Chondrocyte (in vitro differentiated cells): ENCODE measurements at regions not wholly inside any gene's neighbourhood (a gene's known extent, or its start where the extent isn't known, plus 50 kb on each side); places are given as distances from the start of the nearest gene placed in this dataset.

ENCODE experiments used
- DNase-seq: peaks from one replicate; pipeline ENCODE4 v3.0.0; 2021; ENCODE audit warnings: mixed read lengths, low spot score
- H3K27ac Mint-ChIP-seq: one replicate; pipeline ENCODE4 v1.8.0; 2021; ENCODE audit warnings: mild to moderate bottlenecking, moderate library complexity, mixed read lengths; ENCODE audit not compliant: unreplicated experiment
- H3K27me3 Mint-ChIP-seq: 2 replicates; pipeline ENCODE4 v1.8.0; 2021; ENCODE audit warnings: low read depth, mixed read lengths
- H3K36me3 Mint-ChIP-seq: 2 replicates; pipeline ENCODE4 v1.8.0; 2021; ENCODE audit warnings: low read depth, mixed read lengths
- H3K4me1 Mint-ChIP-seq: 2 replicates; pipeline ENCODE4 v1.8.0; 2021; ENCODE audit warnings: low read depth, mild to moderate bottlenecking, mixed read lengths
- H3K4me3 Mint-ChIP-seq: one replicate; pipeline ENCODE4 v1.8.0; 2021; ENCODE audit warnings: mild to moderate bottlenecking, moderate library complexity, mixed read lengths; ENCODE audit not compliant: unreplicated experiment
- H3K9me3 Mint-ChIP-seq: 2 replicates; pipeline ENCODE4 v1.8.0; 2021; ENCODE audit warnings: low read depth, mixed read lengths
- TF ChIP-seq, protein P1 (sequence below): fragments of 200-600 bp; sonication (generic); IDR thresholded peaks from 2 replicates; pipeline ENCODE4 v1.5.0; 2021; ENCODE audit warnings: antibody characterized with exemption, mild to moderate bottlenecking, moderate library complexity

DNA sequence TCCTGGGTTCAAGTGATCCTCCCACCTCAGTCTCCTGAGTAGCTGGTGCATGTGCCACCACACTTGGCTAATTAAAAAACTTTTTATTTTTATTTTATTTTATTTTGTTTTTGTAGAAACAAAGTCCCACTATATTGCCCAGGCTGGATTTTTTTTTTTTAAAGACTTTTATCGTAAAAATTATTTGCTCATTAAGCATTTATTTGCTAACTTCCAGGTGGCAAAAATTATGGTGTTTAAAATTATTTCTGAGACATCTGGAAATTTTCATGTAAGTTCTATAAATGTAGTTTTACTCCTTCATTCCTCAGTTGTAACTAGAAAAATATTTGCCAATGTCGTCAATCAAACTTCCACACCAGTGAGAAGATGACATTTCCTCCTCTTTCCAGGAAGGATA, 233.3 kb upstream of the DACH1 start:
- no peaks in the 10 kb centered on the region for H3K9me3 Mint-ChIP-seq
- peaks cover 26% of the 10 kb centered on the region for H3K4me1 Mint-ChIP-seq
- TF ChIP-seq, protein P1, sequence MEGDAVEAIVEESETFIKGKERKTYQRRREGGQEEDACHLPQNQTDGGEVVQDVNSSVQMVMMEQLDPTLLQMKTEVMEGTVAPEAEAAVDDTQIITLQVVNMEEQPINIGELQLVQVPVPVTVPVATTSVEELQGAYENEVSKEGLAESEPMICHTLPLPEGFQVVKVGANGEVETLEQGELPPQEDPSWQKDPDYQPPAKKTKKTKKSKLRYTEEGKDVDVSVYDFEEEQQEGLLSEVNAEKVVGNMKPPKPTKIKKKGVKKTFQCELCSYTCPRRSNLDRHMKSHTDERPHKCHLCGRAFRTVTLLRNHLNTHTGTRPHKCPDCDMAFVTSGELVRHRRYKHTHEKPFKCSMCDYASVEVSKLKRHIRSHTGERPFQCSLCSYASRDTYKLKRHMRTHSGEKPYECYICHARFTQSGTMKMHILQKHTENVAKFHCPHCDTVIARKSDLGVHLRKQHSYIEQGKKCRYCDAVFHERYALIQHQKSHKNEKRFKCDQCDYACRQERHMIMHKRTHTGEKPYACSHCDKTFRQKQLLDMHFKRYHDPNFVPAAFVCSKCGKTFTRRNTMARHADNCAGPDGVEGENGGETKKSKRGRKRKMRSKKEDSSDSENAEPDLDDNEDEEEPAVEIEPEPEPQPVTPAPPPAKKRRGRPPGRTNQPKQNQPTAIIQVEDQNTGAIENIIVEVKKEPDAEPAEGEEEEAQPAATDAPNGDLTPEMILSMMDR = no peak
- no peak for DNase-seq
- no peak overlapping the region for H3K27ac Mint-ChIP-seq
- H3K36me3 Mint-ChIP-seq = peaks cover 1% of the 10 kb centered on the region
- H3K27me3 Mint-ChIP-seq = peaks cover under 1% of the 10 kb centered on the region
- no peak overlapping the region for H3K4me3 Mint-ChIP-seq

DNA sequence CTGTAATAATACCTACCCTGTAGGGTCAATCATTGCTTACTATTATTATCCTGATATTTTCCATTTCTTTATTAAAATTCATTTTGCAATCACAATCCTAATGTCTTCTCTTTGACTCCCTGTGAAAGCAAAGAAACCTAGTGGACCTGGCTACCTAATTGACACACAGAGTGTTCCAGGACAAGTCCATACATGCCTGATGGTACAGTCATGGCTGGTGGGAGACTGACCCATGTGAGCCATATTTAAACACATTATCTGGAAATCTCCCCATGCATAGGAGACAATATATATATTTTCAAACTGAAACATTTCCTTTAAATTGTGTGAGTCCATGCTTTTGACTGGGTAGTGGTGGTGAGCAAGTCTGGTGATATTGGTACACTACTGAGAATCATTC, 230.6 kb upstream of the DACH1 start:
- H3K4me3 Mint-ChIP-seq = no peak overlapping the region
- TF ChIP-seq, protein P1 = no peak
- H3K27me3 Mint-ChIP-seq = peaks cover 1% of the 10 kb centered on the region
- H3K27ac Mint-ChIP-seq = no peak overlapping the region
- H3K4me1 Mint-ChIP-seq = peaks cover 3% of the 10 kb centered on the region
- no peaks in the 10 kb centered on the region for H3K9me3 Mint-ChIP-seq
- DNase-seq = no peak
- H3K36me3 Mint-ChIP-seq = peaks cover 1% of the 10 kb centered on the region

DNA sequence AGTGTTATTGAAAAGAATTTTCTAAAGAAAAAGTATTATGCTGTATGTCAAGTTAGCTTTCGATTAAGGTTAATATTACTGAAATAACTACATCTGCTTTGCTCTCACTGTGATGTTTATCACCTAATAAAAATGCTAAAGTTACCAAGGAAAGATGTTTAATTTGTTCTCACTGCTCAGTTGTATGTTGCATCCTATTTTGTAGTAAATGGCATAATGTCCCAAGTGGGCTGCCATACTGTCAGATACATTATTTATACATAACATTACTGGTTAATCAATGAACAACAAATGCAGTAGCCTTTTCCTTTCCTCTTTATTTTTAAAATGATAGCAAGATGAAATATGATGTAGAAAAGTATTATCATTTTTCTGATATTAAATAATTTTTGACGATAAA, 226.3 kb upstream of the DACH1 start:
- Mint-ChIP-seq H3K4me3 (no peak overlapping the region), H3K36me3 (peaks cover 3% of the 10 kb centered on the region), H3K9me3 (no peaks in the 10 kb centered on the region), H3K4me1 (no peaks in the 10 kb centered on the region), H3K27me3 (peaks cover 1% of the 10 kb centered on the region), H3K27ac (no peak overlapping the region)
- DNase-seq = no peak
- TF ChIP-seq, protein P1 = no peak

DNA sequence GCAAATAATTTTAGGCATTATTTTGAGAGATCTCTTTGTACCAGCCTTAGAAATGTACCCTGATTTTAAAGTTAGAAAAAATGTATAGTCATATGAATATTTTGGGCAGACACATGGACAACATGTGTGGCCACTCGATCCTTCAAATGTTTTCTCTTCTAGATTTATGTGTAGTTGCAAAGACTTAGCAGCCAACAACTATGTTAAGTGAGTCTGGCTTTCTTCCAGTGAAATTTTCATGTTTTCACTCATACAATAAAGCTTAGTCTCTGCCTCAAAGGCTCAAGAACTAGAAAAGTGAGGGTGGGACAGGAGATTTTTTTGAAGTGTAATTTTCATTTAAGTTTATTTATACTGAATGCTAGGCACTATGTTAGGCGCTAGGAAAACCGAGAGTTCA, 207.7 kb upstream of the DACH1 start:
- no peaks in the 10 kb centered on the region for H3K9me3 Mint-ChIP-seq
- no peaks in the 10 kb centered on the region for H3K36me3 Mint-ChIP-seq
- H3K4me1 Mint-ChIP-seq = no peaks in the 10 kb centered on the region
- H3K4me3 Mint-ChIP-seq = no peak overlapping the region
- no peak for DNase-seq
- peaks cover 7% of the 10 kb centered on the region for H3K27me3 Mint-ChIP-seq
- no peak overlapping the region for H3K27ac Mint-ChIP-seq
- TF ChIP-seq, protein P1 = no peak

DNA sequence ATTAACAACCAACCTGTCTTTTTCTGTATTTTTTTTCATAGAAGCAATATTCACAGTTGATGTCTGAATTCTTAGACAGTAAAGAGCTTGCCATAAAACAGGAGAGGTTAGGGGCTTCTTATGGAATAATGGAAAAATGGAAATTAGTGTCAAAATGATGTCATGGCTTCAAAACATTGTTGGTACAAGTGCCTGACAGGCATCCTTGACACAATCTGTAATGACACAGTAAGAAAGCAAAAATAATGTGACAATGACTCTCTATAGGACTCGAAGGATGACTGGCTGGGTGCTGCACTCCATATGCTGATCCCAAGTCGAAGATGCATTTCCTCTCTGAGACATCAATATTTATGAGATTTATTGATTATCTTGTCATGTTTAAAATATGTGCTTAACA, 205.3 kb upstream of the DACH1 start:
- DNase-seq = no peak
- peaks cover 12% of the 10 kb centered on the region for H3K27me3 Mint-ChIP-seq
- no peak overlapping the region for H3K27ac Mint-ChIP-seq
- TF ChIP-seq, protein P1 = no peak
- peaks cover 5% of the 10 kb centered on the region for H3K9me3 Mint-ChIP-seq
- no peak overlapping the region for H3K4me3 Mint-ChIP-seq
- no peaks in the 10 kb centered on the region for H3K36me3 Mint-ChIP-seq
- no peaks in the 10 kb centered on the region for H3K4me1 Mint-ChIP-seq
